ENCODE measurements at regions not wholly inside any gene's neighbourhood (a gene's known extent, or its start where the extent isn't known, plus 50 kb on each side); places are given as distances from the start of the nearest gene placed in this dataset.
"Not testable (repeated sequence)": the region's sequence is repeated elsewhere in the genome, so short reads cannot be mapped to it uniquely, and the experiment has no call there.

DNA sequence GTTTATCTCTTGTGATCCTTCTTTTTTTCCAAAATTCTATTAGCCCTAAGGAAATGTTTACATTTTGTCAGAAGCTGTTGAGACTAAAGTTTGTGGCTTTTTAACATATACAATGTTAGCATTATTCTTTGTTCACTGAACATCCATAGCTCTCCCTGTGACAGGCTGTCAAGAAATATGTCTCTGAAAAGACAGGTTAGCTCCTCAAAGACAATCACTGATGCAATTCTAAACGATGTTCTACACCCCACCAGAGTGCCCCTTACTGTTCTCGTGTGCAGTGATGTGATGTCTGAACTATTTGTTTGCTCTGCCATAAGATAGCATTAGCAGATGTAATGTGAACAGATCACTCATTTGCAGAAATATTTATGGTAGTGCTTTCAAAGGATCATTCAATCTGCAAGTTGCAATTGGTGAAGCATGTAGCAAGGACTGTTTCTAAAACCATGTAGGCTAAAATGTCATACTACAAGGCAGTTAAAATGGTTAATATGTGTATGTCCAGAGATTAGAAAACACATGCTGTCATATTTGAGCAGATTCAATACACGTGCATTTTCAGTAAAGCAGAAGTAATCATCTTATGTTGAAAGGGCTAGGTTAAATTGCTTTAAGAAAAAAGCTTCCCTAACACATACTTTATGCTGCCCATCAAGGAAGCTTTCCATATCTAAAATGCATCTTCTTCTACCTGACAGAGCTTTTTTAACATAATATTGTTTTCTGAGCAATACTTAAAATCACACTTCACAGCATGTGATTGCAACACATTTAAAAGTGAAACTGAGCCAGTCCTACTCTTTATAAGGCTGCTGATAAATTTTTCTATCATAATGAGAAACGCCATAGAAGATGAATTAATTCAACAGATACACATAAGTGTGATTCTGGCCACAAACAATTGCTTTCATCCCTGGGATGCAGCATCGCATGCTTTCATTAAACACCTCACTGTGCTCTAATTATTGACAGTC is 285.7 kb upstream of the UBE2E3 start:
- no peak for DNase-seq

DNA sequence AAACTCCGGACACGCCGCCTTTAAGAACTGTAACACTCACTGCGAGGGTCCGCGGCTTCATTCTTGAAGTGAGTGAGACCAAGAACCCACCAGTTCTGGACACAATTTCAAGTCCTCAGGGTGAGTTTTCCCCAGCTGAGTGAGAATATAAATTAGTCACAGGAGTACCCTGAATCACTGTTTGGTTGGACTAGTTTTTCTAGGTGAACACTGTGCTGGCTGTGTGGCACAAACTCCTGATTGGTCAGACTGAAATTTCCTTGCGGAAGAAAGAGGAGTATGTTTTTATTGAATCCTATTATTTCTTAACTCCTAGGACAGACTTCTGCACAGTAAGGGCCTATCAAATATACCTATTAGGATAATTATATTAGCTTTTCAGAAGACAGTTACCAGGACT is 288.1 kb upstream of the UBE2E3 start:
- DNase-seq, result no peak

DNA sequence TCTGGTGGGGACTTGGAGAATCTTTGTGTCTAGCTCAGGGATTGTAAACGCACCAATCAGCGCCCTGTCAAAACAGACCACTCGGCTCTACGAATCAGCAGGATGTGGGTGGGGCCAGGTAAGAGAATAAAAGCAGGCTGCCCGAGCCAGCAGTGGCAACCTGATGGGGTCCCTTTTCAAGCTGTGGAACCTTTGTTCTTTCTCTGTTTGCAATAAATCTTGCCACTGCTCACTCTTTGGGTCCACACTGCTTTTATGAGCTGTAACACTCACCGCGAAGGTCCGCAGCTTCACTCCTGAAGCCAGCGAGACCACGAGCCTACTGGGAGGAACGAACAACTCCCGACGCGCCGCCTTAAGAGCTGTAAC is 288.6 kb upstream of the UBE2E3 start:
- DNase-seq, result not testable (repeated sequence)

DNA sequence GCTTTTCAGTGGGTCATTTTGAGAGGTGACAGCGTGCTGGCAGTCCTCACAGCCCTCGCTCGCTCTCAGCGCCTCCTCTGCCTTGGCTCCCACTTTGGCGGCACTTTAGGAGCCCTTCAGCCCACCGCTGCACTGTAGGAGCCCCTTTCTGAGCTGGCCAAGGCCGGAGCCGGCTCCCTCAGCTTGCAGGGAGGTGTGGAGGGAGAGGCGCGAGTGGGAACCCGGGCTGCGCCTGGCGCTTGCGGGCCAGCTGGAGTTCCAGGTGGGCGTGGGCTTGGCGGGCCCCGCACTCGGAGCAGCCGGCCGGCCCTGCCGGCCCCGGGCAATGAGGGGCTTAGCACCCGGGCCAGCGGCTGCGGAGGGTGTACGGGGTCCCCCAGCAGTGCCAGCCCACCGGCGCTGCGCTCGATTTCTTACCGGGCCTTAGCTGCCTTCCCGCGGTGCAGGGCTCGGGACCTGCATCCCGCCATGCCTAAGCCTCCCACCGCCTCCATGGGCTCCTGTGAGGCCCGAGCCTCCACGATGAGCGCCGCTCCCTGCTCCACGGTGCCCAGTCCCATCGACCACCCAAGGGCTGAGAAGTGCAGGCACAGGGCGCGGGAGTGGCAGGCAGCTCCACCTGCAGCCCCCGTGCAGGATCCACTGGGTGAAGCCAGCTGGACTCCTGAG is 289.1 kb upstream of the UBE2E3 start:
- DNase-seq, result not testable (repeated sequence)

DNA sequence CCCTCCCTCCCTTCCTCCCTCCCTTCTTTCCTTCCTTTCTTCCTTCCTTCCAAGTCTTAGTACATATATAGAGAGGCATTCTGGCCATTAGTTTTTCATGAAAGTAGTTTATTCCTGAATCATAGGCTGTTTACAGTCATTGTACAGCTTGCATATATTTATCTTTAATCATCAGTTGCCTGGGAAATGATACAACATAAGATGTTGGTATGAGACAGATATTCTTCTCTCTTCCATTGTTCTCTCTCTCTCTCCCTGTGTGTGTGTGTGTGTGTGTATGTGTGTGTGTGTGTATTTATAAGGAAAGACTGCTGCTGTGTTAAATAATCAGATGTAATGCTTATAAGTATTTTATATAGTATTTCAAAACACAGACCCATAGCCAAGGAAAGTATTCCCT is 289.8 kb upstream of the UBE2E3 start:
- no peak for DNase-seq

DNA sequence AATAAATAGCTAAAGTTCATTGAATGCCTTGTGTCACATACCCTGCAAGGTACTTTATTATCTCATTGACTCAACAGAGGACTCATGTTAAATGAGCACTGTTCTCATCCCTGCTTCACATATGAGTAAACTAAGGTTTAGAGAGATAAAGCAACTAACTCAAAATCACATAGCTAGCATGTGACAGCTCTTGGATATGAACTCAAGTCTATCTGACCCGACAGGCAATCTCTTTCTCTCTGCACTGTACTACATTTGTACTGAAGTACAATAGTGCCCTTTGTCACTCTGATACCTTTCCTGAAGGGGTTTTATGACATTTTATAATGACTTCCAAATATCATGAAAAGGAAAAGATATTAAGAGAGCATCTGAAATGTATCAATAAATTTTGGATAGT is 297.5 kb upstream of the UBE2E3 start:
- no peak for DNase-seq

DNA sequence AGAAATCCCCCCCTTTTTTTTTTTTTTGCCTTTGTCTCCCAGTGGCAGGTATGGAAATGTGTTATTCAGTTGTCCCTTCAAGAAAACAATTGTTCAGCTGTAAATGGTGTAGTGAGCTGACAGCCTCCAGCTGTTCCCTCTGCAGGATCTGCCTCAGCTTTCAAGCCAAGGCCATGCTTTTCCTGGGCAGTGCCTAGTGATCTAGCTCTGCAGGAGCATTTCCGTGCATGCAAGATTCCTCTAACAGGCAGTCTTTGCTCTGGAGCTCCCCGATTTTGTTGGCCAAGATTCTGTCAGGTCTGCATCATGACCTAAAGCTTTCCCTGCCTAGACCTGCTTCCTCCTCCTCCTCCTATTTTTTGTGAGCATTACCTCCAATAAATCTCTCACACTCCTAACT is 300.7 kb upstream of the UBE2E3 start:
- DNase-seq, result no peak

DNA sequence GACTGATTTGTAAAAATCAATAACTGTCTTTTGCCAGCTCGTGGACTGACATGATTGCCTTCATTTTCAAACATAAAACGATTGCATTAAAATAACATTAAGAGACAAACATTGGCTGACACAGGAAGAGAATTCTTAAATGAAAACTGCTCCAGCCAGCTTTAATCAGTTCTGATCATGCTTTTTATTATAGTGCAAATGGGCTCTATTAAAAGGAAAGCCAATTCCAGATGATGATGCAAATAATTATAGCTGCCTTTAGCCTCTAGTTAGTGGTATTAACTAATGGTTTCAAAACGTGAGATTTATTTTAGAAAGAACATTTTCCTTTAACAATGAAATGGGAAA is 301.8 kb upstream of the UBE2E3 start:
- no peak for DNase-seq

DNA sequence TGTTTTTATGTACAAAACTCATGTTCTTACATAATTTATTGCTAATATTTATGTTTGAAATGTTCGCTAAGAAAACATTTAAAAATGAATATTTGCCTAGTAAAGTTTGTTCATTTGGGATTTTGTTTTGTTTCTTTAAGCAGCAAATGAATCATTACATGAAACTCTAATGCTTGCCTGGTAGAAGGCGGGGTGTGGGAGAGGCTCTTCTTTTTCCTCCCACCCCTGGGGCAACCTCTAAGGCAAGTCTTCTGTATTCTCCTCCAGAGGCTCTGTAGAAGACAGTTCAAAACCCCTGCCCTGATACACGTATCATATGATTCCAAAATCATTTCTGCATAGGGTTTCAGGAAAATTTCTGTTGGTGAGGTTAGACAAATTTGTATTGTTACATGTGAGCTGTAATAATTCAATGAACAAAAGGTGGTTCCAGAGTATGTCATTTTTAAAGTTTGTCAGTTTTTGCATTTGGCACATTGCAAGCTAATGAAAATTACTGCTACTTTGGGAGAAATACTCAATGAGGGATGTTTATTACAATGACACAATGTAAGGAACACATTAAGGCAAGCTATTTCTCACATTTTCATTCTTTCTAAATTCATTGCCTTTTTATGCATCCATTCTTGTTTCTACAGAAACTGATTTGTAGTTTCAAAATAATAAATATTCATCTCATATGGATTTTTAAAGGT is 302.3 kb upstream of the UBE2E3 start:
- no peak for DNase-seq

DNA sequence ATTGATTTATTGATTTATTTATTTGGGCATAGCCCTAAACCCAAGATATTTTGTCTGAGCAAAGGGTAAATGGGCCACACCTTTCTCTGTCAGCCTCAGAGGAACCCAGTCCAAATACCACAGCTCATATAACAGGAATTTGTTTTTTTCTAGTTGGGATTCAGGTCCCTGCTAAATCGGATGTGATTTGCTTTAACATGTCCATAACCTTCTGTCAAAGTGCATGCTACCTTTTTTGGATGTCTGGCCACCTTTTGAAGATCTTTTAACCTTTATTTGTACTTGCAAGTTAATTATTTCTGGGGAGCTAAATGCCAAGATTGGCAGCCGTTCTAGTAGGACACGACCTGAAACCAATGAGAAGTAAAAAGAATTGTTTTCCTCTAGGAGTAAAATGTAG is 303.2 kb upstream of the UBE2E3 start:
- DNase-seq, result no peak

DNA sequence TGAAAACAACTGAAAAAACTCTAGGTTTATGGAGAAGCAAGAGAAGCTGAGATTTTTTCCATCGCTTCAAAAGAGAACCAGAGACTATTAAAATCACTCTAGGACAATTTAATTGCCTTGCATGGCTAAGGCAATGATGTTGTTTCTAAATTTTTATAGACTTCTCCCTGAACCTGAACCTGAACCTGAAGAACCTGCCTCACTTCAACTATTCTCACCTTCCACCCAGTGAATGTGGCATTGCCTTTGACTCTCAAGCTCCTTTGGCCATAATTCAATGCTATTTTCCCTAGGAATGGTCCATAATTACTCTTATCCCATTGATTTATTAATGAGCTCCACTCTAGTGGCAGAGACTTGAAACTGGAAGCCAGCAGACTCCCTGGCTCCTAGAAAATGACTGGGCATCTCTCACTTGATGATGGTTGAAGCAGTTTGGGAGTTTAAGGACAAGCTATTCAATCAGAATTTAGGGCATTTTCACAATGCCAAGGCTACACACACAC is 303.8 kb upstream of the UBE2E3 start:
- DNase-seq, result no peak

DNA sequence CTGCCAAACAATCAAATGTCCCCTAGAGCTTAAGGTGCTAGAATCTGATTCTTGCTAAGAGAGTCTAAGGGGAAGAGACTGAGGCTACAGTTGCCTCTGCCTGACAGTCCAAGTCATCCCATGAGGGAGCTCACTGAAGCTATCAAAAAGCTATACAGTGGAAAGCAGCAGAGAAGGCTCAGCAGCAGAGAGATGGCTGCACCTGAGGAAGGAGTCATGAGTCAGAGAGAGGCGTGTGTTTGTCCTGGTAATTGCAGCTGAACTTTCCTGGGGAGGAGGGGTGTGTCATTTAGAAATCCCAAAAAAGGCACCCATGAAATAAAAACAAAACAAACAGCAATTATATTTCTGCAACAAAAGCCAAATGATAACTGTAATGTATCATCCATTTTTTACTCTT is 305.2 kb upstream of the UBE2E3 start:
- DNase-seq, result no peak

DNA sequence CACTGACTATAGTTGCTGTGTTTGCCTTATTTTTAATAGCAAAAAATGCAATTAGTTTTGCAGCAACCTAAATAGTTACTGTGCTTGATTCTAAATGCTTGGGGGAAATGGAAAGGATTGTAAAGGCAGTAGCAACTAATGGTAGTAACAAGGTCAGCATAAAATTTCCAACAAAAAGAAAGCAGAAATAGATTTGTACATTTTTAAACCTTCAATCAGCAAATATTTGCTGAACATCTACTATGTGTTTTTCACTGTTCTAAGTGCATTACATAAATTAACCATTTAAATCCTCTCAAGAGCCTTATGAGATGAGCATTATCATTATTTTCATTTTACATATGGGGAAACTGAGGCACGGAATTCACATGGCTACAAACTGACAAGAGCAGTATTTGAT is 308.0 kb upstream of the UBE2E3 start:
- no peak for DNase-seq

DNA sequence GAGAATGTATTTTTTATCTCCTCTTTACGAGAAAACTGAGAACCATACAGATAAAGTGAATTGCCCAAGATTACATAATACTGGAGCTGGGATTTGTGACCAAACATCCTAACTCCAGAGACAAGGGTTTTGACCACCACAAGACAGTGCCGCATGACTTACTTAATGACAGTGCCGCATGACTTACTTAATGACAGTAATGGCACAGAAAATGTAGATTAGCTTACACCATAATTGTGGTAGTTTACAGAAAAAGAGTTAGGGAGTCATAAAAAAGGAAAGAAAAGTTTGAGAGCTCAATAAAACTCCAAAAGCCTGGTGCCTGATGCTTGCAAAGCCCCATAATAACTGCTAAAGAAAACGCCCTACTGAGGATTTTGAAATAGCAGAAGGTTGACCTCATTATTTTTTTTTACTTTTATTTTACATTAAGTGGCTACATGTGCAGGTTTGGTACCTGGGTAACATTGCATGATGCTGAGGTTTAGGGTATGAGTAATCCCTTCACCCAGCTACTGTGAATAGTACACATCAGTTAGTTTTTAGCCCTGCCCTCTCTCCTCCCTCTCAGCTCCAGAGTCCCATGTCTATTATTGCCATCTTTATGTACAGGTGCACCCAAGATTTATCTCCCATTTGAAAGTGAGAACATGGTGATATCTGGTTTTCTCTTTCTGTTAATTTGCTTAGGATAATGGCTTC is 310.0 kb upstream of the UBE2E3 start:
- no peak for DNase-seq

DNA sequence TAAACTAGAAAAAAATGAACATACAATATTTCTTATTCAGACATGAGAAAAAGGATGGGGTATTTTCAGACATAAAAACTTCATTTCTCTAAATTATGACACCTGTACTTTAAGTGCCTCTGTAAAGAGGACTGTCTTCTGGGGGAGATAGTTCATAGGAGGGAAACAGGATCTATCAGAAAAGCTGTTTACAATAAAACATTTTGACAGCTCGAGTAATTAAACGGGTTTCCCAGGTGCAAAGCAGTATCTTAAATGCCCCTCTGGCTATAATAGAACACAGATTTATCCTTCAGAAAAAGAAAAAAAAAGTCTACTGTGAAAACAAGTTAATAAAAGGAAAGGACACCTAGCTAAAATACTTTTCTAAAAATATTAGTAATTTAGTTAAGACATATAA is 311.4 kb upstream of the UBE2E3 start:
- peak; percentile 19 for DNase-seq

DNA sequence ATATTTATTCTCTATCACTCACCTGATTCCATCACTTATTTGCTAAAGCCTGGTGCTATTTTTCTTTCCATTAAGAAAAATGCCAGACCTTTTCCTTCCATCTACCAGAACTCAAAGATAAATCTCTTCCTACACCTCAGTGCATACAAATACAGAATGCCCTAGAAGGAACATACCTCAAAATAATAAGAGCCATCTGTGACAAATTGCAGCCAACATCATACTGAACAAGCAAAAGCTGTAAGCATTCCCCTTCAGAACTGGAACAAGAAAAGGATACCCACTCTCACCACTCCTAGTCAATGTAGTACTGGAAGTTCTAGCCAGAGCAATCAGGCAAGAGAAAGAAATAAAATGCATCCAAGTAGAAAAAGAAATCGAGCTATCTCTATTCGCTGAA is 315.9 kb upstream of the UBE2E3 start:
- no peak for DNase-seq

DNA sequence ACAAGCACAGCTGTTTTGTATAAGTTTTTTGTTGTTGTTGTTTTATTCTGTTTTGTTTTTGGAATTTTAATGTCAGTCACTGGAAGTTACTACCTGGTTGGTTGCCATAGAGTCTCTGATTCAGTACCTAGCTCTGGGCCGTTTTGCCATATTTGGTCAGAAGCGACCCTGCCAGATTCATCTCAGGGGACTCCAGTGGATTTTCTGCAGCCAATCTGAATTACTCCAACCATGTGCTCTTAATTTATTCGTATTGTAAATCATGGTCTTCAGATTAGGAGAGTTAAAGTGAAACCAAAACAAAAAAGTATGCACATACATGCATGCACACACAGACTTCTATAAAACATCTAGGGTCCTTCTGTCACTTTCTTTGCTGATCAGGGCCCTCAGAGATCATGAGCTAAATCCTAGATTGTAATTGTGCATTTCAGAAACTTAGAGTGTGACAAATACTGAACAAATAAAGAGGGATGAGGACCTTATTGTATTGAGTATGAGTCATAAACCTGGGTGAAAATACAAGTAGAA is 317.4 kb upstream of the UBE2E3 start:
- DNase-seq, result no peak

DNA sequence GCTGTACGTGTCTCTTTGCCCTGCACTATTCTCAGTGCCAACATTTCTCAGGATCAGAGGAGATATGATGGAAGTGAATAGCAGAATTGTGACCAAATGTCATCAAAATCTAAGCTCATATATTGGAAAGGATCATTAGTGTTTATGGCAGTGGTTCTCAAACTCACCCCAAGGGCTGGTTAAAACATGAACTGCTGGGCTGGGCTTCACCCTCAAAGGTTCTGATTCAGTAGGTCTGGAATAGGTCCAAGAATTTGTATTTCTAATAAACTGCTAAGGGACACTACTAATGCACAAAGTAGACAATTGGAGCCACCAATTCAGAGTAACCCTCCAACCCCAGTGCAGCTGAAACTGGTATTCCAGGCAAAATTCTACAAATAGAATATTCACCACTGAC is 317.9 kb upstream of the UBE2E3 start:
- no peak for DNase-seq

DNA sequence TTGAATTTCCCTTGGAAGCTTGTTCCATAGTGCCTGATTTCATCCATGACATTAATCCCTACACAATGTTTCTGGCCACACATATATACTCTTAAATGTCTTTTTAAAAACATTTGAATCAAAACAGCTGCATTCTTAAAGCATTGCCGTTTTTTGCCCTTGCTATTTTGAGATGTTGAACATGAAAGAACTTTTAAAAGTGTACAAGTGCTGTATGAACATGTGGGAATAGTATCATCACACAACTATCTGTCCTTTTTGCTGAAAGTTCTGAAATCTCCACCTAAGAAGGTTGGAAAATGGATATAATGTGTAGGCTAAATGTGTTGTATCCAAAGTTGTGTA is 318.7 kb upstream of the UBE2E3 start:
- DNase-seq, result no peak

DNA sequence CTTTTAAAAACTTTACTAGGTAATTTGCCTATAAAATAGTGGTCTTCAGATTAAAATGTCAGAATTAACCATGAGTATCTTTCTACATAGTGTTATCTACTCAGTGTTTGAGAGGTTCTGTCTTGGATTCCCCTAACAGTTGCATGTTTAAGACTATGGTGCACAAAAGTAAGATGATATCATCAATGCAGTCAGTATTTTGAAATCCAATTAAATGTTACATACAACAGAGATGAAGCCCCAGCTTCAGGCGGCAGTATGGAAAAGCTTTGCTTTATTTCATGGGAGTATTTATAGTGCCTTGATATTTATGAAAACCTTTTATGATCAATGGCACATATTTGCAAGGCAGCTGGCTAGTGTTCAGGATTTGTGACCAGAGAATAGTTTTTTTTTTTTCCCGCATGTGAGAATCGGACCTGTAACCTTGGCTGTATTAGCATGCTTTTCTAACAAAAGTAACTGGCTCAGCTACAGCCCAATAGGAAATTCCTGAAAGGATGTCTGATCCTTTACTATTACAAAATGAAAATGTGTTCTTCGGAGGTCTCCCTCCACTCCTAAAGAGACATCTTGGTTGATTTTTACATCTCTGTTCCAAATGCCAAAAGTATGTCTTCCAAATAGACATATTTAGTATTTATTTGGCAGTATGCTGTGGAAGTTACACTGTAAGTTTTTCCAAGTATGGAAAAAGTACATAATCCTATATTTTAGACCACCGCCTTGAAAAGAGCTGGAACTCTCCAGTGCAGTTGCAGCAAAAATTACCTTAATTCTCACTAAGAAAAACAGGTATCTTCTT is 319.3 kb upstream of the UBE2E3 start:
- DNase-seq, result no peak

DNA sequence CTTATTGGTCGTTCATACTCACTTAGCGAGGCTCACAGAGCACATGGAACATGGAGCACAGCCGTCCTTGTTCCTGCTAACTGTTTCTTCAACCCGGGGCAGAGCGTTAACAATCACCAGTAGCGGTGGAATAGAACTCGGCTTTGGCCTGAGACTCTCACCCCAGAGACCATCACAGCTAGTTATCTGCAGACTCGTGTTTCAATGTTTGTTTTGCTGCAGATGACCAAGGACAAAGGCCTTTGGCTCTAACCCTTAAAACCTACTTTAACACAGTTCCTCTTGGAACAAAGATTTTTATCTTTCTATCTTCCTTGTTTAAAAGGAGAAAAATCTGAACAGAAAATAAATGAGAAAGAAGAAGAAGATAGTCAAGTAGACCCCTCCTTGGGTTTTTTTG is 320.2 kb upstream of the UBE2E3 start:
- no peak for DNase-seq

DNA sequence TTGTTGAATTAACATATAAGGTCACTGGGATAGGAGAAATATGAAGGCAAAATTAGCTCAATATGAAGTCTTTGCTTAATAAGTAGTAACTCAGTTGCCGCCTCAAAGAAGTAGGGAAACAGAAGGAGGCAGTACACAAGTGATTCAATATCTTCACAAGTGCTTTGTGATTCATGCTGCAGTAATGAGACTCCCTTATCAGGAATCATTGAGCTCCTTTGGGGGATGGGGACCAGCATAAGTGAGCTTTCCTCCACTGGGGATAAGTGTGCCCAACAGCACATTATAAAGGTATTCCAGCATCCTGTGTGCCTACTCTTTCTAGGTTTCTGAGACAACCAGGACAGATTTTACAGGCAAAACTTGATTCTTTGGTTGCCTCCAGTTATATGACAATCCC is 323.4 kb upstream of the UBE2E3 start:
- no peak for DNase-seq

Data from NCI-H1092 treated with DMSO at 0.1 percent for 48 hours (cell line).